ENCODE measurements at regions not wholly inside any gene's neighbourhood (a gene's known extent, or its start where the extent isn't known, plus 50 kb on each side); places are given as distances from the start of the nearest gene placed in this dataset.

DNA sequence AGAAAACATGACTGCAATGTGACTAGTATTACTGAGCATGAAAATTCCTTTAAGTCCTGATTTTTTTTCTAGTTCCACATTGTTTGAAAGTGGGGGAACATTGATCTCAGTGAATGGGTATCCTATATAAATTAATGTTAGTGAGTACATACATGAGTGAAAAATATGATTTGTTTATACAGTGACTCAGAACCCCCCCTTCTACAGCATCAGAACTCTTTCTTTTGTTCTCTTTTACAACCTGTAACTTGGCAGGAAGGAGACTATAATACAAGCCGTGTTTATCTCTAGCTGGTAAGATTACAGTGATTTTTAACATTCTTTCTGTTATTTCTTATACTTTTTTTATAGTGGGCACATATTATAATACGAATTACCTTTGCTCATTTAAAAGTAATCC, 384.7 kb downstream of the PDCD6IP start:
- DNase-seq (ENCODE audit: low read depth in 2 of 2), result no peak

DNA sequence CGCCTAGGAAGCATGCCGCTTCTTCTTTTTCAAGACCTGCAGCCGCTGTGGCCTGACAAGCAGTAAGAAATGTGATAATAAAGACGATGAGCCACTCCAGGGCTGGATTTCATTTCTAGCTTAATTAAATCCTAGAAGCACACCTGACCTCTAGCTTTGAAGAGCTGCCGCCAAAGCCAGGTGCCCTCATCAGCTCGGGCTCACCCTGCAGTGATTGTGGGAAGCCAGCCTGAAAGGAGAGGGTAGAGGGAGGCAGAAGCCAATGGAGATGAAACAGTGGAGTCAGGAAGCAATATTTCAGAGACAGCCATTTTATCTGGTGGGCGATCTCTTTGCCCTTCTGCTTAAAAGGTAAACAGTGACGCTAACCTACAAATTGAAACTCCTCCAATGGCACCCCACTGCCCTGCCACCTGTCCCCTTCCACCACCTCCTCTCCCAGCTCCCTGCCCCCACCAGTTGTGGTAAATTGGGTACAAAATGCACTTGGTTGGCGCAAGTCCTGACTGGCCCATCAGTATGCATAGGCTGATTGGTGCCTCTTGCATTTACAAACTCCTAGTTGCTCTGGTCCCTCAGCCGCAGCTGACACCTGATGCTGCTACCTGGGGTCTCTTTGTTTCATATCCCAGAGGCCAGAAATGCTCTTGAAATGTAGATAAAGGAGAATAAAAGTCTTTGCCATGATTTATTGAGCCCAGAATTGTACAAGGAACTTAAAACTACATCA, 385.3 kb downstream of the PDCD6IP start:
- no peak for DNase-seq (ENCODE audit: low read depth in 2 of 2)

DNA sequence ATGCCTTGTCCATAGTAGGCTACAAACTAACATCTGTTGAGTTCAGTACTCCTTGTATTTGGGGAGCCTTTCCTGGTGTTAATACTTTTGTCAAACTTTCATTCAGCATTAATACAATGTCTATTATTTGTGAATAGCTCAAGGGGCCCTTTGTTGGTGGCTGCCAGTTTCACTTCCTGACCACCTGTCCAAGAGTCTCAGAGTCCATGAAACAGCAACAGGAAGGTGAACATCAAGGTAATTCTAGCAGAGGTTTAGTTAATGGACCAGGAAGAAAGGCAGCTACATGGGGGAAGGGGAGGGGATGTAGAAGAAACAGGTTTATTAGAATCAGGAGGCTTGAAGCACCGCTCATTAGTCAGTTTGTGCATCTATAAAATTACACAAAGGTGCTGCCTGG, 386.9 kb downstream of the PDCD6IP start:
- DNase-seq (ENCODE audit: low read depth in 2 of 2), result no peak

DNA sequence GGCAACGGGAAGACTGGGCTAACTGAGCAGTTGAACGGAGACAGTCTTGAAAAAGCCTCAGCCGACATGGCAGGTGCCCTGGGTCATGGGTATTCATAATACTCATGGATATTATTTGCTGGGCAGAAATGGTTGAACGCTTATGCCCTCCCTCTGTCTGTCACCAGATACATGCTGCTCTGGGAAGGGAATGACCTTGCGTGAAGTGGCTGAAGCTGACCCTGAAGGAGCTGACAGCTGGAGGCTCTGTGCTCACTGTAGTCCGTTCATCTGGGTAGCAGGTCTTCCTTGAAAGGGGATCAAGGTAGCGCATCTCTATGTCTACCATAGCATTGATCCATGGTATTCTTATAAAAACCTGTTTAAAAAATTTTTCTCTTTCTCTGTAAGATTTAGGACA, 390.7 kb downstream of the PDCD6IP start:
- no peak for DNase-seq (ENCODE audit: low read depth in 2 of 2)

DNA sequence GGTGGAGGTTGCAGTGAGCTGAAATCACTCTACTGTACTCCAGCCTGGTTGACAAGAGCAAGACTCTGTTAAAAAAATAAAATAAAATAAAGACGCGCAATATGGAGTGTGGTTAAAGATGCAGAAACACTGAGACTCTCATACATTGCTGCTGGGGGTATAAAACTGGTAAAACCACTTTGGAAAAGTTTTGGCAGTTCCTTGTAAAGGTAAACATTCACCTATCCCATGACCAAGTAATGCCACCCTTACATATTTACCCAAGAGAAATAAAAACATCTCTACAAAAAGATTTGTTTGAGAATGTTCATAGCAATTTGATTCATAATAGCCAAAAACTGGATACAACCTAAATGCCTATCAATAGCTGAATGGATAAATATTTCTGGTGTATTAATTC, 398.5 kb downstream of the PDCD6IP start:
- DNase-seq (ENCODE audit: low read depth in 2 of 2), result no peak

DNA sequence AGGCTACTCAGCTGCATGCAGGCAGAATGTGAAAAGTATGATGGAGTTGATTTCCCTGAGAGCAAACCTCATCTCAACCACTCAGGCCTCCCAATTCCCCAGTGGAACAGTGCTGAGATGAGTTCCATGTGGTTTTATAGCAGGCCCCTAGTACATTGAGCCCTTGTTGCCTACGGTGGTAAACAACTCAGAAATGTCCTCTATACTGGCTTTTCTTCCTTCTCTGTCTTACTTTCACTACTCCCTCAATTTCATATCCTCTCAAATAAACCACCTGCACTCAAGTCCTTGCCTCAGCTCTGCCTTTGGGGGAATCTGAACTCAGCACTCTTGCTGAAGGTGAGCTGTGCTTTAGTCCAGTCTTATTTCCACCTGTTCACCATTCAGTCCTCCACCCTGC, 399.9 kb downstream of the PDCD6IP start:
- no peak for DNase-seq (ENCODE audit: low read depth in 2 of 2)

DNA sequence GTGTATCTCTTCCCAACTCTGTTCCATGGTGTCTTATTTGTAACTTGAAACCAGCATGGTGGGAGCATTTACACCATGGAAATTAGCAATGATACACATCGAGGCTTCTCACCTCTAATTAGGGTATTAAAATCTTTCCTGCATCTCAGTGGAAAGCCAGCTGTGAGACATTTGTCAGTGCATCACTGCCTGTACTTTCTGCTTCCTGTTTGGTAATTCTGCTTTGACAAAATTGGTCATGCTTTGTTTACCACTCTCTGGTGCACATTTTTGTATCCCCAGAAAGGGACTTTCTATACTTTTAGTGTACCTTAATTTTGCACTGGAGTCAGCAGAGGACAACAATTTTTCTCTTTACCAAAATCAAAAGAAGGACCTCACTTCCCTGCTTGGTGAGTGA, 402.1 kb downstream of the PDCD6IP start:
- DNase-seq (ENCODE audit: low read depth in 2 of 2), result no peak

DNA sequence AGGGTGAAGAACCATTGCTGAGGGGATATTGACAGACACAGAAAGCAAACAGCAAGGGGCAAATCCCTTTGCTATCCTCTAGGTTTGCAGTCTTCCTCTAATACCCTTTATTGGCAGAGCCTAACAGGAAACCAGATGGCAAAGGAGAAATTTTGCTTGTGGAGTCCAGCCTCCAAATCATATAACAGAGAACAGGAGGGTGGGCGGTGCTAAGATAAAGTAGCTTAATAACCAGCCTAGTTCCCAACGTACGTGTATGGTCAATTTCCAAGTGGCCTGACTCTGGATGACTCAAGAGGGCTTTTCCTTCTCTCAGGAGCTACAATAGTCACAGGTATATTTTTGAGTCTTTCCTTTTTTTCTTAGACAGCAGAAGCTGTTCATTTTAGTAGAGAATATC, 404.5 kb downstream of the PDCD6IP start:
- no peak for DNase-seq (ENCODE audit: low read depth in 2 of 2)

DNA sequence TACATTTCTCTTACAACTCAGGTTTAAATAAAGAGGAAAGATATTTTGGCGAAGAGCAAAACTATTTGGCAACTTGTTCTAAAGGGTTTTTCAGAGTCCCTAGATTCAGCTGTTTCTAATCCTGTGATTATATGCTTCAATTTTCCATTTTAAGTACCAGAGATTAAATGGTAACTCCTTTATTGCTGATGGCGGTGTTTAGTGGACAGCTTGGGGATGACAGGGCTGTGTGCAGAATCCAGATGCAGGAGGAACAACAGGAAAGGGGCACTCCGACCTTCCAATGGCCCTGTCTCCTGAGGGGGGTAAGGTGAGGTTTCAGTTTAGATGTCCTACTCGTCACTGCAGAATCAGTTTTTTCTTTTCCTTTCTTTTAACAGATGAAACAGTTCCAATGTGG, 405.0 kb downstream of the PDCD6IP start:
- no peak for DNase-seq (ENCODE audit: low read depth in 2 of 2)

DNA sequence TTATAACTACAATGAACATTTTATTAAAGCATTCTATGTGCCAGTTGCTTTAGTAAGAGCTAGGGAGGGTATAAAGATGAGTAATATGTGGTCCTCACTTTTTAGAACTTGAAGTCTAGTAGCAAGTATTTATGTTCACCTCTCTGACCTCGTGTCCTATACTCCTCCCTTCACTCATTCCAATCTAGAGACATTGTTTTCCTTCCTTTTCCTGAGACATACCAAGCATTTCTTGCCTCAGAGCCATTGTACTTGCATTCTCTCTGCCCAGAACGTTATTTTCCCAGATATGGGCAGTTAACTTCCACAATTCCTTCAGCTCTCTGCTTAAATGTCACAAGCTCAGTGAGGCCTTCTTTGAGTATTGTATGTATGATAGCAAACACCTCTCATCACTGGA, 408.6 kb downstream of the PDCD6IP start:
- no peak for DNase-seq (ENCODE audit: low read depth in 2 of 2)

DNA sequence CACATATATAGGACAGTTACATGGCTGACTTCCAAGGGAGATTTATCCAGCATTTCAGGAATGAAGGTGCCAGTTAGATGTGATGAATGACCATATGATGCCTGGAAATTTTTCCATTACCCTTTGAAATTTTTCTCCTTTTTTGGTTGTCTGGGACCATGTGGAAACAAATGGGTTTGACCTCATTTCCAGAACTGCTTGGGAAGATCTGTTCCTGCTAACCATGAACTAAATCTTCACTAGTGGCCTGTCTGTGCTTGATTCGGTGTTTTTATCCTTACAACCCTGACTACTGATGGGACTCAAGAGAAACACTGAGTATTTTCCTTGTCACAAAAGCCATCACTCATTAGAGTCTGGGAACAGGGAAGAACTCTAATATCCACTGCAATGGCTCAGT, 409.4 kb downstream of the PDCD6IP start:
- no peak for DNase-seq (ENCODE audit: low read depth in 2 of 2)

DNA sequence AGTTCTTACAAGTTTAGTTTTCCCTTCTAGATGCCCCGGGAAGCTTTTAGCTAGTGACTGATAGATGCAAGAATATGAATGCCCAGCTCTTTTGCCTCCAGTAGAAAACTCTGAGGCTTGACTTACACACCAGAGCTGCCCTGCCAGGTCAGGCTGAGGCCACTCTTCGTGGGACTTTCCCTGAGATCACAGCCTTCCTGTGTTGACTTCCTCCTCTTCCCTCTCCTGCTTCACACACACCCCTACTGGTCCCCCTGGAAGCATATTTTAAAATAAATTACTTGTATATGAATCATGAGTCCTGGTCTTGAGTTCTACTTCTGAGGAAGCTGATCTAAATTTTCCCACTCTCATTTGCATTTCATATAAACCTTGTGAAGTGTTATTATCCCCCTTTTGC, 413.7 kb downstream of the PDCD6IP start:
- DNase-seq (ENCODE audit: low read depth in 2 of 2), result no peak

DNA sequence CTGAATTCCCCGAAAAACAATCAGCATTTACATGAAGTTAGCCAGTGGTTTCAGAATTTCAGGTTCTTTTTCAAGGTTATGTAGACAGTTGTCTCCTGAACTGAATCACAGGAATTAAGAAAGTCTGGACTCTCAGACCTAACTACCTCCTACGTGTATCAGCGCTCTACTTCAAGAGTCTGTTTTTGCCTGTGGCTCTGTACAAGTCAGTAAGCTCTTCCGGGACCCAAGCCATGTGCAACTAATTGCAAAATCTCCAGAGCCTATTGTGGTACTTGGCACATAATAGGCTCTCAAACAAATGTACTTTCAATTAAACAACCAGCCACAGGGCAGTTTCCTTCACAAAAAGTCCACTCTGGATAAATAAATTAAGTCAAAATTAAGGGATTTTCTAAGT, 414.2 kb downstream of the PDCD6IP start:
- DNase-seq (ENCODE audit: low read depth in 2 of 2), result no peak

DNA sequence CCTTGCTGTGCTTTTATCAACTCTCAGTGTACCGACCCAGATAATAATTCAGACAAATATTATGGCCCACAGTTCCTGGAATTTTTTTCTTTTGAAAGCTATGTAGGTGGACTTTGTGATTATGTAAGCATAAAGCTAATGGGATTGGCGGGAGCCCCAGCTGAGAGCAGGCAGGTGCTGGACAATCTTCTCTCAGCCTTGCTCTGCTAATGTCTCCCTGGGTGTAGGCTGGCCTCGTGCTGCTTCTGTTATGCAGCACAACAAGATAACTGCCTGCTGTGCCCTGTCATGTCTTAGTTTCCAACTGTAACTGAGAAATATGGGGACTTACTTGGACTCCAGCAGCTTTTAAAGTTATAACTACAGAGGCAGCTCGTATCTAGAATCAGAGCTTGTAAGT, 415.0 kb downstream of the PDCD6IP start:
- DNase-seq (ENCODE audit: low read depth in 2 of 2), result no peak

DNA sequence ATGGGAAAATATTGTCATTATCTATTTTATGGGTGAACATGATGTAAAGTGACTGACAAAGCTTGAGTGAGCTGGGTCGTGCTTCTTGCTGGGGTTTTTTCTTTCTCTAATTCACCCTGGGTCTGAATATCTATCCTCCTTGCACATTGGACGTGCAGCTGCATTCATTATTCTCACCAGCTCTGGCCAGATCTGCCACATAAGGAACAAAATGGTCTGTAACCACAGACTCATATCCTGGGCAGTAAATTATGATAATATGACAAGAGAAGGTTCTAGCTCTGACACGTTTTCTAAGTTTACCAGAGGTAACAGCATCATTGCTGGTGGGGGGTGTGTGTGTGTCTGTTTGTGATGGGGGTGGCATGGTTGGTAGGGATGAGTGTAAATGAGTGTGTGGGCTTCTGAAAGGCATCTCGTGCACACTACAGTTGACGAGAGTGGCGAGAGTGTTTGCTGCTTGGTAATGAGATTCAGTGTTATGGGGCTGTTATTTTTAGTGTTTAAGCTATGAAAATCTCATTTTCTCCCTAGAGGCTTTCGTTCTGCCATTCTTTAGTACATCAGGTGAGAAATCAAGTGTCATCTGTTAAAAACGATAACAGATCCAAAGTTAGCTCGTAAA, 418.4 kb downstream of the PDCD6IP start:
- DNase-seq (ENCODE audit: low read depth in 2 of 2), result no peak

DNA sequence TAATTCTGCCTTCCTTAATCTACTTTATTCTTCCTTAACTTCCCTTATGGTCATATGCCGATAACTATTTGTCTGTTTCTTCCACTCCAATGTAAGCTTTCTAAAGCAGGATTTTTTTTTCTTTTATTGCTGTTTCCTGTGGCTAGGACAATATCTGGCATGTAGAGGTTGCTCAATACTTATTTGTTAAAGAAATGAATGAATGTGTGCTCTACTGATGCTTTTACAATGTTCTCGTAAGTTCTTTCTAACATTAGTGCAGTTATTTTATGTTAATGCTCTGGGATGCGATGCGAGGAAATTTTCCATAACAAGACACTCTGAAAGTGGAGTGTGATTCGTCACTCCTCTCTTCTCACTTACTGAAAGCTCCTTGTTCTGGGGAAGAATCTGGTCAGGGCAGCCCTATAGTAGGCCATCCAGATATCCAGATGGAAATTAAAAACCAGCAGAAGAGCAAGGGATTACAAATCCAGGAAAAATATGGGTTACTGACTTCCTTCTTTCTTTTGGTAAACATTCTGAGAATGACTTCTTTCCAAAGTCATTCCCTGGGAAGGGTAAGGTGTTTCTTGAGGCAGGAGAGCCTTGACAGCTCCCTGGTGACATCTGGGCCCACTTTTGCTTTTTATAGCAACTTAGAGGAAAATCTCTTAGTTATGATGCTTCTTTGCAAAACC, 420.4 kb downstream of the PDCD6IP start:
- DNase-seq (ENCODE audit: low read depth in 2 of 2), result no peak

DNA sequence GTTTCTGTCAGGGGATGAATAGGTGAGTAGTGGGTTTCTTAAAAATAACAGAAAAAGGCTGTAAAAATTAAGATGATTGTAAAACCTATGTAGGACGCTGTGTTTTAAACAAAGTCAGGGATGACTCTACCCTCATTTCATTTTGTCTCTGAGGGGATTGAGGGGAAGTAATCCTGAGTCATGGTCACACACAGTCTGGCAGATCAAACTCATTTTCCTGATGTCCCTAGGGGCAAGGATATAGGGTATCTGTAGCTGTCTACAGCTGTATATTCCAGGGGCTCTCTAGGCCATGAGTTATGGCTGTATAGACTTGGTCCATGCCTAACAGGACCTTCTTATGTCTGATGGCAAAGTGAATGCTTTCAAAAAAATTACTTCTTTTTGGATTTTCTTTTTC, 421.1 kb downstream of the PDCD6IP start:
- DNase-seq (ENCODE audit: low read depth in 2 of 2), result no peak

DNA sequence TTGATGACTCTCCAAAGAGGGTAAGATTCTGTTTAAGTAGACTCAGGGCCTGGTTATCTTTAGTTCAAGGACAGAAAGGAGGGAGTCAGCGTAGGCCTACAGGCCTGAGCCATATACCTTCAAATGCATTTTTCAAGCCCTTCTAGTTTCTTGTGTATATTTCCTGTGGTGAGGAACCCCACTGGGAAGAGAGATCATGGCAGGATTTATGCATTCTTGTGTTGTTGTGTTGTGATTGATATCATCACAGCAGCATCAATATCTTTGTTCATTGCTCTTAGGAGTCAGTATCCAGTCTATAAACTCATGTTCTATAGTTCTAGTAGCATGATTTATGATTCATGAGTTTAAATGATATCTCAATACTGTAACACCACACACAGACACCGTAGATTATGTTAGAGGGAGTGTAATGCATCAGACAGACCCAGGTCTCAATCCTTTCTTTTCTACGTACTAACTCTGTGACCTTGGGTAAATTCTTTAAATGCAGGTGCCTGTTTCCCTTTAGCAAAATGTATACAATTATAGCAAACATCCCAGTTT, 427.5 kb downstream of the PDCD6IP start:
- DNase-seq (ENCODE audit: low read depth in 2 of 2), result no peak

DNA sequence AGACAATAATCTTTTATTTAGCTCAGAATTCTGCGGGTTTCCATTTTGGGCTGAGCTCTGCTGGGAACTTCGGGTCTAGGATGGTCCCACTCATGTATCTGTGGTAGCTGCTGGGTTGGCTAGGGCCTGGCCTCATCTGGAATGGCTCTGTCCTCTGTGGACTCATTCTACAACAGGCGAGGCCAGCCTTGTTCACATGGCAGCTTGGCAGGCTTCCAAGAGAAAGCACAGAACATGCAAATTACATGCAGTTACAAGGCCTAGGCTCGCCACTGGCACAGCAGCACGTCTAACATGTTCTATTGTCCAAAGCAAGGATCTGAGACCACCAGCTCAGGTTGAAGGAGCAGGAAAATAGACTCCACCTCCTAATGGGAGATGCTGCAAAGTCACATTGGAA, 431.4 kb downstream of the PDCD6IP start:
- no peak for DNase-seq (ENCODE audit: low read depth in 2 of 2)

DNA sequence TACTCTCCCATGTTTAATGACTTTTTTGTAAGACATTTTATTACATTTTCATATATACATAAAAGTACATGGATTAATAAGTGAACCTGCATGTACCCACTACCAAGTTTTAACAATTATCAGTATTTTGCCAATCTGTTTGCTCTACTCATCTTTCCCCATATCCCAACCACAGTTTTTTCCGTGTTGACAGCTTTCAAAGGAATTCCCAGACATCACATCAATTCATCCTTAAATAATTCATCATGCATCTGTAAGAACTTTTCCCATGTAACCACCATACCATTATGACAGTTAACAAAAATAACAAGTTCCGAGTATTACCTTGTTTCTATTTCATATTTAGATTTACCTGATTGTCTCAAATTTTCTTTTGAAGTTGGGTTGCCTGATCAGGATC, 436.7 kb downstream of the PDCD6IP start:
- no peak for DNase-seq (ENCODE audit: low read depth in 2 of 2)

DNA sequence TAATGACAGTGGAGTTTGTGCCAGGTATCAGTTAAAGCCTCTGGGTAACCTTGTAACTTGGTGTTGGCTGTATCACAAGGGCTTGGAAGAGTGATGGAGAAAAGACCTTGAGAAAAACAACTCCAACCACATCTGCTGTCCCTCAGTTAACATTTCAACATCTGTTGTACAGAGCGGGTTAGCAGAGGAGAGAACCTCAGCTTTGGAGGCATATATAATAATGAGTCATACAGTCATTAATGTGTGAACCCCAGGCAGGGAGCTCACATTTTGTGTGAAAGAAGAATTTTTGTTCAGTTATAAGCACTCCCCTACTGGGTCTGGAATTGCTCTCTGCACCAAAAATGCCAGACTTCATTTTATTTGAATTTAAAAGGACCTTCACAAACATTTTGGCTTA, 439.5 kb downstream of the PDCD6IP start:
- DNase-seq (ENCODE audit: low read depth in 2 of 2), result no peak

DNA sequence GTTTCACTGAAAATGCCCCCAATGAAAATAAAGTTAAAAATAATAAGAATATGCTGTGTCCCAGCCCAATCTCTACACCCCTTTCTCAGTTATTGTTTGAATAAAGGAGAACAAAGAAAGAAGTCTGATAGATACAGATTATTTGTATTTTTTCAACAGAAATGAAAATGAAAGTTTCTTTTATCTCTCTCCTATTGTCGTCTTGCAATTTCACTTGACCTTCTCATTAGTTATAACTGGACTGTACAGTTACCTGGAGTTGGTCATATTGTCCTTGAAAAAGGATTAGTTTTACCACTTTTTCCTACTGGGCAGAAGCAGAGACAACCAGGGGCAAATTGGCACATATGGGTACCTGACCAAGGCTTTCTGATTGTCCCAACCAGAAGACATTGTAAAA, 440.0 kb downstream of the PDCD6IP start:
- no peak for DNase-seq (ENCODE audit: low read depth in 2 of 2)

DNA sequence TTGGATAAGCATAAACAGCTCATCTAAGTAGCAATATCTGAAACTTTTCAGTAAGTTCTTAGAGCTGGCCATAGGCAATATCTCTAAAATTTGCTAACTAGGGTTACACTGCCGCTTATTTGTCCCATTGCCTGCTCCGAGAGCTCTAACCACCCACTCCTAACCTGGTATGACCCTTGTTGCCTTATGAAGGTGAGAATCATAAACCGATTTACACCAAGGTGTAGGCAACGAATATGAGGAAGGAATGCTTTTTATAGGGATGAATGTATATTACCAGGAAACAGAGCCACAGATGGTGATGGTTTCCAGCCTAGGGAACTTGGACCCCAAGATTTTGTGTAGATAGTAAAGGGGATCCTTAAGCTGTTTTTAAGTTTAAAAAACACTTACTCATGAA, 440.9 kb downstream of the PDCD6IP start:
- no peak for DNase-seq (ENCODE audit: low read depth in 2 of 2)

Data from stimulated activated CD8-positive, alpha-beta memory T cell treated with anti-CD3 and anti-CD28 coated beads, Interleukin-15, amount 100 ng/mL, for 48 hours (primary cell).